GM19452 (cell line): ENCODE measurements at regions not wholly inside any gene's neighbourhood (a gene's known extent, or its start where the extent isn't known, plus 50 kb on each side); places are given as distances from the start of the nearest gene placed in this dataset.
"Not testable (repeated sequence)": the region's sequence is repeated elsewhere in the genome, so short reads cannot be mapped to it uniquely, and the experiment has no call there.

ENCODE experiments used
- ATAC-seq: cut with Tn5 transposase; IDR thresholded peaks from one replicate; pipeline ENCODE4 v1.9.1; 2021; ENCODE audit not compliant: unreplicated experiment

DNA sequence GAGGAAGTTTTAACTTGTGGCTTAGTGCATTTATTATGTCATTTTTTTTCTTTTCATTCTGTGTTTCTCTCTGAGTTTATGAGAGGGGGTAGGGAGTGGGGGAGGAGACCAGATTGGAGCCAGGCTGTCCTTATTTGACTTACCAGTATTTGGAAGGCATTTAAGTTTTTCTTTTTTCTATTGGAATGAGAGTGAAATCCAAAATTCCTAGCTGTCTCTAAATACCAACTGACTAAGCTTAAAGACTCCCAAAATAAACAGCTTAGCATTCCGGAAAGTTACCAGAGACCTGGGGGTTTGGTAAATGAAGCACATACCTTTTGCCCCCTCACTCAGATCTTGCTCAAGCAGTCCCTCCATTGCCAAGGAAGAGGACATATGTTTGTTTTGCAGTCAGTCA lies 581.9 kb upstream of the BRINP1 start:
- ATAC-seq, result no peak

DNA sequence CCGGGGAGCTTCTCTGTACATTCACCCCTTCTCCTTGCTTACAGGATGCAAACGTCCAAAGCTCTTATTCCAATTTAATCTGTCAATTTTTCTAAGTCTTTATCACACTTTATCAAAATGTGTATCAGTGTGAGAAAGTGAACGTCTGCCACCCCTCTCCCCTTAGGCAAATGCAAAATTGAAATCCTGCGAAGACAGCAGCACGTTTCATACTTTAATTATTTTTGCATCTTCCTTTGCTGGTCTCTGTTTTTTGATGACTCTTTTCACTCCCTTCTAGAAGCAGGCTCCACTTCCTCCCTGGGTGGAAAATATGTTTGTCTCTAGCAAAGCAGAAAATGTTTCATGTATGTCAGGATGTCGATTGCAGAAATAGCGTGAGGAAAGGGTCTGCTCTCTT lies 576.5 kb upstream of the BRINP1 start:
- ATAC-seq, result no peak

DNA sequence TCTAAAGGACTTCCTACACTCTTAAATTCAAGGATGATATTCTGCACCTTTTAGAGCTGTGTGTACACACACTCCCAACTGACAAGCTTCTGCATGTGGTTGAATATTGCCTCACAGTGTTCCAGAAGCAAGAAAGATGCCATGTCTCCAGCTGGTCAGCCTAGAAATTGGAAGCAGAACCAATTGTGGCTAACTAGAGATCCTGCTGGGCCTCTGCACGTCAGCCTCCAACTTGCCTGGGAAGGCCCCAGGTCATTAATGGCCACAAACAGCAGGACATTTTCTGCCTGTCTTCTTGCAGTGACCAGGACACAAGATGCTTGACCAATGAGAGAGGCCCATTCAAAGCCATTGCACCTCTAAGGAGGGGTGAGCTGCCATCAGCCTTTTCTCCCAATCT lies 571.9 kb upstream of the BRINP1 start:
- no peak for ATAC-seq

DNA sequence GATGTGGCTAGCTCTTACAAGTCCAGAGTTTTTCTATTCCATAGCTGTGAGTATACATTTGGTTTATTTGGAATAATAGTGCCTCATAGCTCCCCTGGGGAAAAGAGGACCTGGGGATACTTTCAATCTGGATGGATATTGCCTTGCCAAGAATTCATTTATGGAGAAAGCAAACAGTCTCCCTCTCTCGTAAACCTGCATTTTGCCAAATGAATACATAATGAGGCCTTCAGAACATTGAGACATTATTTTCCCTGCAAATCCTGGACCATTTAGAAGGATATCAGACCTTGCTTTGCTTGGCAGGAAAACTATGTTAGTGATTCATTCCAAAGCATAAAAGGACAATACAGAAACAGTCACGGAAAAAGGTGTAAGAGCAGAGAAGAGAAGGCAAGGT lies 569.6 kb upstream of the BRINP1 start:
- ATAC-seq, result no peak

DNA sequence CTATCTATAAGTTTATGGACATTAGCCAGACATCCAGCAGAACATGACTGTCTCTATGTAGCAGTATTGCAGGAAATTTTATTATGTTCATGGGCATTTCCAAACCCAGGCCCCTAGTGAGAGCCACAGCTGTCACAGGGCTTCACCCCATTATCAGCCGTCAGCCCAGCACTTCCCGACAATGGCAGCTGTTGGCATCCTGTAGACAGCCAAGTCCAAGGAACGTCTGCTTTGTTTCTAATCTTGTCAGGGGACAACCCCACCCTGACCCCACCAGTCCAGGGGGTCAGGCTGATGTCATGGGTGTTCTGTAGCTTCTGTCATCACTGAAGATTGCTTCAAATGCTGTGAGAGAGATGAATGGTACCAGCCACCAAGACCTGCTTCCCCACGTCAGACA lies 565.3 kb upstream of the BRINP1 start:
- no peak for ATAC-seq

DNA sequence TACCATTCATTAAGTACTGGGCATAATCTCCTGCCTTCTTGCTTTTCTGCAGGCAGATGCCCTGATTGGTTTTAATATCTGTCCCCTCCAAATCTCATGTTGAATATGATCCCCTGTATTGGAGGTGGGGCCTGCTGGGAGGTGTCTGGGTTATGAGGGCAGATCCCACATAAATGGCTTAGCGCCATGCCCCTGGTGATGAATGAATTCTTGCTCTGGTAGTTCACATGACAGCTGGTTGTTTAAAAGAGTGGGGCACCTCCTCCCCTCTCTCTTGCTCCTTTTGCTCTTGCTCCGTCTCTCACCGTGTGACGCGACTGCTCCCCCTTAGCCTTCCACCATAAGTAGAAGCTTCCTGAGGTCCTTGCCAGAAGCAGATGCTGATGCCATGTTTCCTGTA lies 564.0 kb upstream of the BRINP1 start:
- ATAC-seq, result no peak

DNA sequence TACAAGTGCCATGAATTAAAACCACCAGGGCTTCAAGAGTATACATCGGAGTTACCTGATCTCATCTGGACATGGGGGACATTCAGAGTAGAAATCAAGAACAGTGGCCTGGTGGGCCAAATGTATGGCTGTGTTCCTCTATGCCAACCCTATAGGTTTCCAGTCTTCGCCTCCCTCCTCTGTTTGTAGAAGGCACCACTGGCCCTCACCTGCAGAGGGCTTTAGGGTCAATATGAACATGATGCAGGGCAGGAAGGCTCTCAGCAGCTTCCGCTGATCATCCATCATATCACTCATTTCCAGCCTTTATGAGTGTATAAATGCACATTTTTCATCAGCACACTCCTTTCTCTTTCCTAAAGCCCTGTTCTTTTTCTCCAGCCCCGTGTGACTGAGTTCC lies 555.5 kb upstream of the BRINP1 start:
- no peak for ATAC-seq

DNA sequence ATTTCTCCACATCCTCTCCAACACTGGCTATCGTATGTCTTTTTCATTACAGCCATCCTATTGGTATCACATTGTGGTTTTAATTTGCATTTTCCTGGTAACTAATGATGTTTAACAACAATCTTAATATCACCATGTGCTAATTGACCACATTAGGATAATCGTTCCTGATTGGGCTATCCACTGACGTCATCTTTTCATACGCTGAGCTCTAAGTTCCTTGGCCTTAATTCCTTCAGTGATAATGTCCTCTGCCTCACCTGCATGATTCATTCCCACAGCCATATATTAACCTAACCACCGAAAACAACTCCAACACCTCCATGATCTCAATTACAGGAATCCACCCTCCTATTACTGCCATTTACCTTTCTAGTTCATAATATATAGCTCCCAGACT lies 547.9 kb upstream of the BRINP1 start:
- no peak for ATAC-seq

DNA sequence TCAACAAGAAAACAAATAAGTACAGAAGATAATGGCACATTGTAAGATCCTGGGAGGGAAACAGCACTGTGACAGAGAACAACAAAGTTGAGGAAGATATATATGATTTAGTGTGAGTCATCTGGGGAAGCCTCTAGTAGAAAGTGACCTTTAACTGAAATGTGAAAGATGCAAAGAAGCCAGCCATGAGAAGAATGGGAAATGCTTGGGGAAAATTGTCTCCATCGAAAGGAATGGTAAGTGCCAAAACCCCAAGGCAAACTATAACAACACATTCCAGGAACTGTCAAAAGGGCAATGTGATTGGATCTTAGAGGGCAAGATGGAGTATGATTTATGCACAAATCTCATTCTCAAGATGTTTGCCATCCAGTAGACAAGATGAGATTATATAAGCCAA lies 537.8 kb upstream of the BRINP1 start:
- ATAC-seq, result no peak

DNA sequence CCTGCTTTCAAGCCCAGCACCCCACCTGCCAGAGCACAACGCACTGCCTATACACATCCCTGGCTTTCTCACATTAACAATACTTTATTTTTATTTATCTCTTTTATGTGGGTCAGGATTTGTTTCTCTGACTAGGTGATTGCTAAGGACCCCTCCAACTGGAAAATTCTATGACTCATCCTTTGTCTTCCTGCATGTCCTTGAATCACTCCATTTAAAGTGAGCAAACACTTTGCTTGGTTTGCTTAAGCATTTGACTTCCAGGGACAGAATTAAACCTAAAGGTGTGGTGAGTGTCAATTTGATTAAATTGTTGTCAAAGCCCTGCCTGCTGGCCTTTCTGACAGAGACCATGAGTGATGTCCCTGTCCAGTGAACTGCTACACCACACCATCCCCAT lies 536.5 kb upstream of the BRINP1 start:
- ATAC-seq, result no peak

DNA sequence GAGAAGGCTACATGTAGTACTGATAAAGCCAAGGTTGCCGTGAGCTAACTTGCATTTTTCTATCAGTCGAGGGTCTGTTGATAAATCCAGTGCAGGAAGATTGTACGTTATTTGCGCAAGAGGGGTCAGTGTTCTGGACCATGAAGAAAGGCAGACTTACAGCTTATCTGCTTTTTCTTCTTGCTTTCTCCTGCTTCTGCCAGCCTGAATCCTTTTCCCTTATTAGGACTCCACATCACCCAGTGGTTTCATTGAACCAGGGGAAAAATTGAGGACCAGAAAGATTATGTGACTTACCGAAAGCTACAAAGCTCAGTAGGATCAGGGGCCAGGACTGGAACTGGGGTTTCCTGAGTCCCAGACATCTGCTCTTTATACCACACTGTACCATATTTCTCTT lies 534.6 kb upstream of the BRINP1 start:
- no peak for ATAC-seq

DNA sequence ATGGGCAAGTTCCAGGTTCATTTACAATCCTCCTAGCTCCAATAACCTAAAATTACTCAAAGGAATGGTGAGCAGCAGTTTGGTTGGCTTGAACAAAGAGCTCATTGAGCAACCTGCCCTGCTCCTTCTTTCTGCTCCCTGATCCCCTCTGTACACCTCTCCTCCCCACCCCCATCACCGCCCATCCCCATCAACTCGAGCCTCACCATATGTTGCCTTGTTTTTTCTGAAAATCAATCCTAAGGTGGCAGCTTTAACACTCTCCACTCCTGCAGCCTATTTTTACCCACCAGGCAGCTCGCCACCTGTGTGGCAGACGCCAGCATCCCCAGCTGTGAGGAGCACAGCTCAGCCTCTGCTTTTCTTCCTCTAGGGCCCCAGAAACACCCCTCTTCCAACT lies 533.4 kb upstream of the BRINP1 start:
- no peak for ATAC-seq

DNA sequence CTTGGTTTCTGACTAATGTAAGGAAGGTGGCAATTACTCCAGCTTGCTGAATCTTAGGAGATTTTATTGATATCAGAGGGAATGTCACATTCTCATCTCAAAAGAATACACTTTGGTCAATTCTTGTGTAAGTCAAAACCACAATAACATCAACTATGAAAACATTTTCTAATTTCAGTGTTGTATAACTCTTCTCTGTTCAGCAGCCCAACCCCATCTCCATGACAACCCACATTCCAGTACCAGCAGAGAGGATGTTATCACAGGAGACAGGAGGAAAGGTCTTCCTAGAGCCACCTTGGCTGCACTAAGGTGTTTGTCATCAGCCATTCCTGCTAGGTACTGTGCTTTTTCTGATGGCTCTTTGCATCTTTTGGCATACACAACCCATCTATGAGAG lies 529.1 kb upstream of the BRINP1 start:
- no peak for ATAC-seq

DNA sequence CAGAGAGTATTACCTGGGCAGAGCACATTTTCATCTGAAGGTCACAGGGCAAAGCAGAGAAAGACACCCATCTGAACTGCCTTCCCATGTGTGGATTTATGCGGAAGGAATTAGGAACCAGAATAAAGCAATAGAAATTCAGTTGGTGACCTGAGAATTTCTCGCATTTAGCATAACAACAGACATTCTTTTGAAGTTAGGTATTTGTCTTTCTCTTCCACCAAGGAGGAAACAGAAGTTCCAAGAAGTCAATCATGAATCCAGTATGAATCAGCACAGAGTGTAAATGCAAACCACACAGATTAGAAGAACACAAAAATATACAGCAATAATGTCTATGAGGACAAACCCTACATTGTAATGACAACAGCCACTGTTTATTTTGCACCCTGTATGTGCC lies 515.2 kb upstream of the BRINP1 start:
- no peak for ATAC-seq

DNA sequence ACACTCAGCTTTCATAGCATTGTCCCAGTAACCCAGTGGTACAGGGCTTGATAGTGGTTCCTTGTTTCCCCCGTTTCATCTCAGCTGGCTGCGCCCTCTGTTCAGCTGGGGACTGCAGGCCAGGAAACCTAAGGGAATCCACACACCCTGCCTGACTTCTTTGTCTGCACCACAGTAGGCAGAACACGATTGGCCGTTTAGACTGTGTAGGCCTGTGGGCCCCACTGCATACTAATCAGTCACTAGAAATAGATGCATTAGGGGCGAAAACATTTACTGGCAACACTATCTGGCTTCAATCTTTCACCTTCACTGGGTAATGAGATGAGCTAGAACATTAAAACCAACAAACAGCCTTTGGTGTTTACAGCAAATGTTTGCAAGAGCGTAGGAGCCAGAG lies 512.7 kb upstream of the BRINP1 start:
- ATAC-seq, result no peak

DNA sequence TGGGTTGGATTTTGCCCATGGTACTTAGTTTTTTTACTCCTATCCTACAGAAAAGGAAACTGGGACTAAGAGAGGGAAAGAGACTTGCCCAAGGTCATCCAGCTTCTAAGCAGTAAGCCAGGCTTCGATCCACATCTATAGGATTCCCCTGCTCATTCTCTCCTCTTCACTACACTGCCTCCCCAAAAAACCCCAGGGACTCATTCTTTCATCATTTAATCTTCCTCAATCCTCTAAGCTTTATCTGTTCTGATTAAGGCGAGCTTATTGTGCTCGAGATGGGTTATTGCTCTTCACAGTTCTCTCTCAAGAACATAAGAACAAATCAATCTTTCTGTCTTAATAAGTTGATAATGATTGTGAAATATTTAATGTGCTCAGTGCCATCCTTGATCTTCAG lies 511.1 kb upstream of the BRINP1 start:
- no peak for ATAC-seq

DNA sequence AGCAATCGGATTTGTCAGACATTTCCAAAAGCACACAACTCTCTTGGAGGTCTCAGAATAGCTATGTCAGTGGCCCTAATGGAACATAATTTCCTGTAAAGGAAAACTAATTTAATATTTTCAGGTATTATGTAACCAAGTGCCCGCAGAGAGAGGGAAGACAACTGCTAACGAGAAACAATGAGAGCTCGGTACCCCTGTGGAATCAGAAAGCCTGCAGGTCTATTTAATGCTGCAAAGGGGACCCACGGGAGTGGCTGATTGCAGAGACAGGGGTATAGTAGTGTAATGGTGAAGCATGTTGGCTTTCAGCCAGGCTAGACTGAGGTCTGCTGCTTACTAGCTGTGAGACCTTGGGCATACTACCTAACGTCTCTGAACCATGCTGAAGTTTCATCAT lies 508.1 kb upstream of the BRINP1 start:
- ATAC-seq, result no peak

DNA sequence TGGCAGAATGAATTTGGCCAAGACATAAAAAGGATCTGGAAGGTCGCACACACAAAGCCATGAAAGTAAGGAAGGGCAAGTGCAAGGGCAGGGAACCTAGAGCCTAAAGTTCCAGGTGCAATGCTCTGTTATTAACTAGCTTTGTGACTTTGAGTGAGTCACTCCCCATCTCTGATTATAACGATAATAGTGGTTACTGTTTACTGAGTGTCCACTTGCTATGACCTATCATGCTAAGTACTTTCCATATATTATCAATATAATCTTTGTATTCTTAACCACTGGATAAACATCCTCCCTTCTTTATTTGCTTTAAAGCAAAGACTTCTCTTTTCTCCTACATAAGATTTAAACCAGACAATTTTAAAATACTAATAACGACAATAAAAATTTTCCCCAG lies 504.6 kb upstream of the BRINP1 start:
- no peak for ATAC-seq

DNA sequence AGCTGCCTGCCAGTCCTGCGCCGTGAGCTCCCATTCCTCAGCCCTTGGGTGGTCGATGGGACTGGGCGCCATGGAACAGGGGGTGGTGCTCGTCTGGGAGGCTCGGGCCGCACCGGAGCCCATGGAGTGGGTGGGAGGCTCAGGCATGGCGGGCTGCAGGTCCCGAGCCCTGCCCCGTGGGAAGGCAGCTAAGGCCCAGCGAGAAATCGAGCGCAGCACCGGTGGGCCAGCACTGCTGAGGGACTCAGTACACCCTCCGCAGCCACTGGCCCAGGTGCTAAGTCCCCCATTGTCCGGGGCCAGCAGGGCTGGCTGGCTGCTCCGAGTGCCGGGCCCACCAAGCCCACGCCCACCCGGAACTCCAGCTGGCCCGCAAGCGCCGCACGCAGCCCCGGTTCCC lies 501.0 kb upstream of the BRINP1 start:
- not testable (repeated sequence) for ATAC-seq

DNA sequence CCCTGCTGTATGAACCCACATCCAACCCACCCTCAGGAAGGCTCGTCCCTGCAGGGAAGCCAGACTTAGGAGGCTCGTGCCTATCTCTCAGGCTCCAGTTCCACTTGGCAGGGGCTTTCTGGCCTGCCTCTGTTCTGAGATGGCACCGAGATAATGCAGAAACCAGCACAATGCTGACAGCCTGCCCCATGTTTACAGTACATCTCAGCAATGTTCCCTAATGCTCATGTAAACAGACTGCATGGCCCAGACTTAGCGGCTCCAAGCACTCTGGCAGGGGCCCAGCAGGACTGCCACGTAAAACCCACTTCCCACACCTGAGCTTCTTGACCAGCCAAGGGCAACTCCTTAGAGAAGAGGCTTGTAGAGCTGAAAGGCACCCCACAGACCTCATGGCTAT lies 499.5 kb upstream of the BRINP1 start:
- ATAC-seq, result no peak

DNA sequence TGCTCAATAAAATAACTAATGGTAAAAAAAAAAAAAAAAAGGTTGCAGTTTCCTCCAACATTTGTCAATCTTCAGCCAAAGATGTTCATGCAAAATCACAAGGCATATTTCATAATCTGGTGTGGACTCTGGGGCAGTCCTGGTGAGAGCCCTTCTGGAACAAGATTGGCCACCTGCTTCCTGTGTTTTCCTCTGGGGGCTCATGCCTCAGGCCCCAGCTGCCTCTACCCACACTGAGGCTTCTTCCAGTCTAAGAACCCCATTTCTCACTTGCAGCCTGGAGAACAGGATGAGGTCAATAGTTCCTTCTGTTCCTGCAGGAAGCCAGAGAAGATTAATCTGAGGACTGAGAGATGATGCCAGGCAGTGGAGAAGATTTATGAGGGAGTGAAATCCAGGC lies 492.6 kb upstream of the BRINP1 start:
- ATAC-seq, result no peak

DNA sequence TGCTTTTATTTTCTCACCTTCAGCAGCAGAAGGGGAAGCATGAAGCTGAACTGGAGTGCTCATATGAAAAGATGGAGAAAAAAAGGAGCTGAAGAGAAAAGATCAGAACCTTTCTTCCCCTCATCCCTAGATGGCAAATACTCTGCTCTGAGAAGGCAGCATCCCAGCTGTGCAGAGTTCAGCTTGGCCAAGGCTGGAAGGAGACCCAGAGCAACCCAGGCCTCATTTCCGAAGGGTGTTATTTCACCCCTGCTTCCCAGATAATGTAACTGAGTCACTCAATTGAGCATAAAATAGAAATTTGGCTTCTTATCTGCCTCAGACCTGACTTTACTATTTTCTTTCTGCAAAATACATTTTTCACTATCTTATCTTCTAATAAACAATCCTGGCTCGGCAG lies 489.9 kb upstream of the BRINP1 start:
- no peak for ATAC-seq

DNA sequence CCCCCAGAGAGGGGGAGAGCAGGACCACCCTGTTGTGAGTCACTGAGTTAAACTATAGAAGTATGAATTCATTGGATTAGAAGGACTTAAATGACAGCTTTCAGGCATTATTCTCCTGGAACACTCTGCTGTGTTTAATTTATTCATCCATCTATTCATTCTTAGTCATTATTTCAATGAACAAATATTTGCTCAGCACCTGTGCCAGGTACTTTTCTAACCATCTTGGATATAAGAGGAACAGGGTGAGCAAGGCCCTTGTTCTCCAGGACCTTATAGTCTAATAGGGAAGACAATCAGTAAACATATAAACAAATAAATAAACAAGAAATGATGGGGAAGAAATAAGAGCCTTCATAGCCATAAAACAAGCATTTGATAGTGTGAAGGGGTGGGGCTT lies 483.9 kb upstream of the BRINP1 start:
- ATAC-seq, result no peak

DNA sequence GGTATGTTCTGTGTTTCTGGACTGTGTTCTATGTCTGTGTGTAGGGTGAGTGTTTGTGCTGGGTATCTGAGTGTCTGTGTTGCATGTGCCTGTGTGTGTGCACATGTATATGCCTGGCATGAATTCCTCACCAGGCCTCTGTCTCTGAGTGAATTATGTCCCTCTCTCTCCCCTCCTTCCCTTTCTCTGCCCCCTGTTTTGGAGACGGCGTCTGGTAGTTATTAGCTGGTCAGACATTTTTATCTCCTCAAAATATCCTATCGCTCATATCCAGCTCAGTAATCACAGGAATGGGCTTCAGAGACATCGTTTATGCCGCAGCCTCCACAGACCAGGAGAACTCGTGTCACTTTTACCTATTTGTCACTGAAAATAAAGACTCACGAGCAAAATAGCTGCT lies 483.2 kb upstream of the BRINP1 start:
- no peak for ATAC-seq
